Loucy (cell line): ENCODE measurements at regions not wholly inside any gene's neighbourhood (a gene's known extent, or its start where the extent isn't known, plus 50 kb on each side); places are given as distances from the start of the nearest gene placed in this dataset.

Experiments used
- H2AFZ ChIP-seq: fragments of 200-600 bp; sonication (generic); 2 replicates; pipeline ENCODE4 v1.6.0; 2016; ENCODE audit warnings: antibody characterized with exemption, mild to moderate bottlenecking, low read length, moderate library complexity
- H3F3A ChIP-seq: fragments of 200-600 bp; 2 replicates; pipeline ENCODE4 v1.6.0; 2016; ENCODE audit warnings: antibody characterized with exemption, low read depth, mild to moderate bottlenecking
- H3K27me3 ChIP-seq: fragments of 200-600 bp; sonication (generic); 2 replicates; pipeline ENCODE4 v1.6.1; 2014; ENCODE audit warnings: low read length, mild to moderate bottlenecking; ENCODE audit not compliant: insufficient read depth, poor library complexity, severe bottlenecking
- H3K36me3 ChIP-seq: fragments of 200-600 bp; sonication (generic); 2 replicates; pipeline ENCODE4 v1.6.1; 2016; ENCODE audit warnings: low read length; ENCODE audit not compliant: insufficient read depth
- H3K4me1 ChIP-seq: fragments of 200-600 bp; sonication (generic); 2 replicates; pipeline ENCODE4 v1.5.1; 2014; ENCODE audit warnings: low read length, mild to moderate bottlenecking; ENCODE audit not compliant: insufficient read depth, poor library complexity, severe bottlenecking
- H3K4me2 ChIP-seq: fragments of 200-600 bp; sonication (generic); 2 replicates; pipeline ENCODE4 v1.6.0; 2014; ENCODE audit warnings: antibody characterized with exemption, low read length, low read depth, mild to moderate bottlenecking; ENCODE audit not compliant: poor library complexity, severe bottlenecking
- H3K4me3 ChIP-seq: fragments of 200-600 bp; sonication (generic); 2 replicates; pipeline ENCODE4 v1.5.1; 2014; ENCODE audit warnings: low read length, mild to moderate bottlenecking, mixed read lengths; ENCODE audit not compliant: poor library complexity, severe bottlenecking
- H3K79me2 ChIP-seq: fragments of 200-600 bp; sonication (generic); 2 replicates; pipeline ENCODE4 v1.6.1; 2014; ENCODE audit warnings: low read length; ENCODE audit not compliant: insufficient read depth
- H3K9ac ChIP-seq: fragments of 200-600 bp; sonication (generic); 2 replicates; pipeline ENCODE4 v1.6.0; 2014; ENCODE audit warnings: mild to moderate bottlenecking, low read depth, low read length, moderate library complexity; ENCODE audit not compliant: poor library complexity, severe bottlenecking
- H3K9me2 ChIP-seq: fragments of 200-600 bp; sonication (generic); replicated peaks from 2 replicates; pipeline ENCODE4 v1.6.1; 2016; ENCODE audit warnings: low read depth, low read length, mixed read lengths
- H3K9me3 ChIP-seq: fragments of 200-600 bp; sonication (generic); 2 replicates; pipeline ENCODE4 v1.6.1; 2014; ENCODE audit warnings: mild to moderate bottlenecking, antibody characterized with exemption, low read length, low read depth; ENCODE audit not compliant: insufficient read depth
- H4K20me1 ChIP-seq: fragments of 200-600 bp; sonication (generic); 2 replicates; pipeline ENCODE4 v1.6.0; 2014; ENCODE audit warnings: antibody characterized with exemption, low read length, mild to moderate bottlenecking; ENCODE audit not compliant: insufficient read depth, poor library complexity, severe bottlenecking
- CTCF ChIP-seq: fragments of 200-600 bp; sonication (generic); conservative IDR thresholded peaks from 2 replicates; pipeline ENCODE4 v1.5.1; 2014; ENCODE audit warnings: mild to moderate bottlenecking, antibody characterized with exemption, low read length
- EZH2phosphoT487 ChIP-seq: fragments of 200-600 bp; IDR thresholded peaks from 2 replicates; pipeline ENCODE4 v1.6.1; 2018; ENCODE audit warnings: antibody characterized with exemption, mild to moderate bottlenecking, moderate library complexity, borderline replicate concordance

- no peak for TF ChIP-seq EZH2phosphoT487
- TF ChIP-seq CTCF = no peak
Measured at GRCh38 chr4:137015426-137016409, 516.6 kb downstream of the PCDH18 start.

DNA sequence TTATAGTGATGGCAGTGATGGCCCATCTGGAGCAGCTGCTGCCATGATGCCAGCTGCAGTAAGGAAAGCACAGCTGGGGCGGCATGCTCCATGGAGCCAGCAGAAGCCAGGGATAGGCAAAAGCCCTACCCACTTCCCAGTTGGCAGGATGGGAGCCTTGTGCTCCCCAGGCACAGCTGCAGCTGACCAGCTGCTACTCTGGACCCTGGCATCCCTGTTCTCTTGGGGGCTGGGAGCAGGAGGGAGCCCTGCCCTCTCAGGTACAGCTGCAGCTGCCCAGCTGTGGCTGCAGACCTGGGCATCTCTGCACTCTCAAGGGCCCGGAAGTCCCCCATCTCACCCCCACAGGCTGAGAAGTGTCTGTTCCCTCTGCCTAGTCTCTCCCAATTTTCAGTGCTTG is 531.9 kb downstream of the PCDH18 start:
- Histone ChIP-seq H3K4me2 (no peak overlapping the region), H3K27me3 (no peaks in the 10 kb centered on the region), H4K20me1 (no peaks in the 10 kb centered on the region), H3K79me2 (no peaks in the 10 kb centered on the region), H3K9ac (no peak overlapping the region), H3K9me3 (peaks cover 8% of the 10 kb centered on the region; the same call in 1 of the 2 replicates), H3K36me3 (no peaks in the 10 kb centered on the region), H3K4me1 (no peaks in the 10 kb centered on the region), H3K9me2 (no peaks in the 10 kb centered on the region), H3F3A (no peaks in the 10 kb centered on the region), H3K4me3 (no peak overlapping the region), H2AFZ (no peak overlapping the region)
- no peak for TF ChIP-seq EZH2phosphoT487
- TF ChIP-seq CTCF = no peak

More at GRCh38 chr4:137015426-137016409, 516.6 kb downstream of the PCDH18 start:
- no peaks in the 10 kb centered on the region for H3F3A ChIP-seq
- no peaks in the 10 kb centered on the region for H4K20me1 ChIP-seq
- H3K4me2 ChIP-seq = no peak overlapping the region
- no peaks in the 10 kb centered on the region for H3K79me2 ChIP-seq
- no peaks in the 10 kb centered on the region for H3K9me3 ChIP-seq
- H2AFZ ChIP-seq = no peak overlapping the region
- H3K9ac ChIP-seq = no peak overlapping the region
- H3K4me3 ChIP-seq = no peak overlapping the region
- no peaks in the 10 kb centered on the region for H3K27me3 ChIP-seq
- H3K36me3 ChIP-seq = no peaks in the 10 kb centered on the region
- H3K4me1 ChIP-seq = no peaks in the 10 kb centered on the region
- H3K9me2 ChIP-seq = no peaks in the 10 kb centered on the region

- no peak overlapping the region for H3K9ac ChIP-seq
- H3K4me3 ChIP-seq = no peak overlapping the region
- no peaks in the 10 kb centered on the region for H3F3A ChIP-seq
- no peaks in the 10 kb centered on the region for H3K36me3 ChIP-seq
- H3K27me3 ChIP-seq = no peaks in the 10 kb centered on the region
- H3K9me3 ChIP-seq = no peaks in the 10 kb centered on the region
- H4K20me1 ChIP-seq = no peaks in the 10 kb centered on the region
- H3K4me2 ChIP-seq = no peak overlapping the region
- no peak overlapping the region for H2AFZ ChIP-seq
- TF ChIP-seq EZH2phosphoT487 (no peak), CTCF (no peak)
- H3K9me2 ChIP-seq = no peaks in the 10 kb centered on the region
- no peaks in the 10 kb centered on the region for H3K4me1 ChIP-seq
- no peaks in the 10 kb centered on the region for H3K79me2 ChIP-seq
Measured at GRCh38 chr4:136992032-136992431, 540.3 kb downstream of the PCDH18 start.
